HL-60 (cell line): ENCODE measurements at regions not wholly inside any gene's neighbourhood (a gene's known extent, or its start where the extent isn't known, plus 50 kb on each side); places are given as distances from the start of the nearest gene placed in this dataset.

ENCODE experiments used
- GABPA ChIP-seq: IDR thresholded peaks from 2 replicates; pipeline ENCODE4 v1.6.1; 2012; ENCODE audit warnings: low read depth
- POLR2AphosphoS5 ChIP-seq: IDR thresholded peaks from 2 replicates; pipeline ENCODE4 v1.6.1; 2012; ENCODE audit warnings: low read depth
- REST ChIP-seq: IDR thresholded peaks from 2 replicates; pipeline ENCODE4 v1.6.1; 2012; ENCODE audit warnings: low read depth; ENCODE audit not compliant: insufficient replicate concordance
- TF ChIP-seq, protein P1 (sequence below): IDR thresholded peaks from one replicate; pipeline ENCODE4 v1.5.1; 2011; ENCODE audit warnings: low read length, control low read depth, inconsistent platforms; ENCODE audit not compliant: insufficient read depth

GRCh38 chr11:112437096-112437495, 176.4 kb upstream of the PLET1 start:
- TF ChIP-seq, protein P1, sequence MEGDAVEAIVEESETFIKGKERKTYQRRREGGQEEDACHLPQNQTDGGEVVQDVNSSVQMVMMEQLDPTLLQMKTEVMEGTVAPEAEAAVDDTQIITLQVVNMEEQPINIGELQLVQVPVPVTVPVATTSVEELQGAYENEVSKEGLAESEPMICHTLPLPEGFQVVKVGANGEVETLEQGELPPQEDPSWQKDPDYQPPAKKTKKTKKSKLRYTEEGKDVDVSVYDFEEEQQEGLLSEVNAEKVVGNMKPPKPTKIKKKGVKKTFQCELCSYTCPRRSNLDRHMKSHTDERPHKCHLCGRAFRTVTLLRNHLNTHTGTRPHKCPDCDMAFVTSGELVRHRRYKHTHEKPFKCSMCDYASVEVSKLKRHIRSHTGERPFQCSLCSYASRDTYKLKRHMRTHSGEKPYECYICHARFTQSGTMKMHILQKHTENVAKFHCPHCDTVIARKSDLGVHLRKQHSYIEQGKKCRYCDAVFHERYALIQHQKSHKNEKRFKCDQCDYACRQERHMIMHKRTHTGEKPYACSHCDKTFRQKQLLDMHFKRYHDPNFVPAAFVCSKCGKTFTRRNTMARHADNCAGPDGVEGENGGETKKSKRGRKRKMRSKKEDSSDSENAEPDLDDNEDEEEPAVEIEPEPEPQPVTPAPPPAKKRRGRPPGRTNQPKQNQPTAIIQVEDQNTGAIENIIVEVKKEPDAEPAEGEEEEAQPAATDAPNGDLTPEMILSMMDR, result no peak
- TF ChIP-seq GABPA (no peak), REST (no peak), POLR2AphosphoS5 (no peak)
